Calu3 (cell line): ENCODE measurements at regions not wholly inside any gene's neighbourhood (a gene's known extent, or its start where the extent isn't known, plus 50 kb on each side); places are given as distances from the start of the nearest gene placed in this dataset.

Source experiments
- BruUV-seq: library from RNA; stranded (reverse); fragments of 400-500 nt; replicated peaks from 2 replicates; lab custom pipeline; 2021; lab: Mats Ljungman, UMichigan
- CTCF ChIA-PET: fragments of 300-600 bp; sonication (Branson Sonifier 250); formaldehyde crosslinking; loops from one replicate; lab custom pipeline; 2022; ENCODE audit warnings: antibody characterized with exemption; lab: Charles Lee
- DNase-seq: peaks from one replicate; pipeline ENCODE4 v3.0.0; 2022
- H3K27ac Mint-ChIP-seq: one replicate; pipeline ENCODE4 v1.8.0; 2022; ENCODE audit warnings: mixed read lengths; ENCODE audit not compliant: unreplicated experiment
- H3K27me3 Mint-ChIP-seq: one replicate; pipeline ENCODE4 v1.8.0; 2022; ENCODE audit warnings: mixed read lengths; ENCODE audit not compliant: unreplicated experiment
- H3K36me3 Mint-ChIP-seq: one replicate; pipeline ENCODE4 v1.8.0; 2022; ENCODE audit warnings: mild to moderate bottlenecking, moderate library complexity, mixed read lengths; ENCODE audit not compliant: insufficient read depth, unreplicated experiment
- H3K4me1 Mint-ChIP-seq: one replicate; pipeline ENCODE4 v1.8.0; 2022; ENCODE audit warnings: mild to moderate bottlenecking, low read depth, mixed read lengths; ENCODE audit not compliant: unreplicated experiment
- H3K4me3 Mint-ChIP-seq: one replicate; pipeline ENCODE4 v1.8.0; 2022; ENCODE audit warnings: mild to moderate bottlenecking, low read depth, moderate library complexity, mixed read lengths; ENCODE audit not compliant: unreplicated experiment
- H3K9me3 Mint-ChIP-seq: one replicate; pipeline ENCODE4 v1.8.0; 2022; ENCODE audit warnings: low read depth, mixed read lengths; ENCODE audit not compliant: unreplicated experiment
- intact Hi-C: fragments of 100-400 bp; cut with micrococcal nuclease; formaldehyde crosslinking; loops from one replicate; pipeline ENCODE4 v1.10.0; 2022; ENCODE audit not compliant: unreplicated experiment
- TF ChIP-seq, protein P1 (sequence below): fragments of 200-600 bp; IDR thresholded peaks from one replicate; pipeline ENCODE4 v1.8.0; 2022; ENCODE audit warnings: antibody characterized with exemption; ENCODE audit not compliant: unreplicated experiment

DNA sequence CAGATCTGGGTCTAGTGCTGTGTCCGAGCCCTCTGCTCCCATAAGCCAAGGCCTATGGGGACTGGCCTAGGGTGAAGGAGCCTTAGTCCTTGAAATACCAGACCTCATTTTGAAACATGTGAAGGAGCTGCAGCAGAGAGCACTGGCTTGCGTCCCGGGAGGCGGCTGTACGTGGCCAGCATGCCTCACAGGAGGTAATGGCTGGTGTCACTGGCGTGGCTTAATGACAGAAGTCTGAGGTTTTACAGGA, 72.7 kb upstream of the OTOS start:
- no peaks in the 10 kb centered on the region for H3K4me1 Mint-ChIP-seq
- intact Hi-C loops: no loop called here
- H3K36me3 Mint-ChIP-seq: no peaks in the 10 kb centered on the region
- no peak overlapping the region for H3K4me3 Mint-ChIP-seq
- BruUV-seq: no TSS peak
- CTCF ChIA-PET: no interaction called here
- no peaks in the 10 kb centered on the region for H3K9me3 Mint-ChIP-seq
- DNase-seq: no peak
- peaks cover 15% of the 10 kb centered on the region for H3K27me3 Mint-ChIP-seq
- TF ChIP-seq, protein P1, sequence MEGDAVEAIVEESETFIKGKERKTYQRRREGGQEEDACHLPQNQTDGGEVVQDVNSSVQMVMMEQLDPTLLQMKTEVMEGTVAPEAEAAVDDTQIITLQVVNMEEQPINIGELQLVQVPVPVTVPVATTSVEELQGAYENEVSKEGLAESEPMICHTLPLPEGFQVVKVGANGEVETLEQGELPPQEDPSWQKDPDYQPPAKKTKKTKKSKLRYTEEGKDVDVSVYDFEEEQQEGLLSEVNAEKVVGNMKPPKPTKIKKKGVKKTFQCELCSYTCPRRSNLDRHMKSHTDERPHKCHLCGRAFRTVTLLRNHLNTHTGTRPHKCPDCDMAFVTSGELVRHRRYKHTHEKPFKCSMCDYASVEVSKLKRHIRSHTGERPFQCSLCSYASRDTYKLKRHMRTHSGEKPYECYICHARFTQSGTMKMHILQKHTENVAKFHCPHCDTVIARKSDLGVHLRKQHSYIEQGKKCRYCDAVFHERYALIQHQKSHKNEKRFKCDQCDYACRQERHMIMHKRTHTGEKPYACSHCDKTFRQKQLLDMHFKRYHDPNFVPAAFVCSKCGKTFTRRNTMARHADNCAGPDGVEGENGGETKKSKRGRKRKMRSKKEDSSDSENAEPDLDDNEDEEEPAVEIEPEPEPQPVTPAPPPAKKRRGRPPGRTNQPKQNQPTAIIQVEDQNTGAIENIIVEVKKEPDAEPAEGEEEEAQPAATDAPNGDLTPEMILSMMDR: no peak
- H3K27ac Mint-ChIP-seq: no peak overlapping the region

DNA sequence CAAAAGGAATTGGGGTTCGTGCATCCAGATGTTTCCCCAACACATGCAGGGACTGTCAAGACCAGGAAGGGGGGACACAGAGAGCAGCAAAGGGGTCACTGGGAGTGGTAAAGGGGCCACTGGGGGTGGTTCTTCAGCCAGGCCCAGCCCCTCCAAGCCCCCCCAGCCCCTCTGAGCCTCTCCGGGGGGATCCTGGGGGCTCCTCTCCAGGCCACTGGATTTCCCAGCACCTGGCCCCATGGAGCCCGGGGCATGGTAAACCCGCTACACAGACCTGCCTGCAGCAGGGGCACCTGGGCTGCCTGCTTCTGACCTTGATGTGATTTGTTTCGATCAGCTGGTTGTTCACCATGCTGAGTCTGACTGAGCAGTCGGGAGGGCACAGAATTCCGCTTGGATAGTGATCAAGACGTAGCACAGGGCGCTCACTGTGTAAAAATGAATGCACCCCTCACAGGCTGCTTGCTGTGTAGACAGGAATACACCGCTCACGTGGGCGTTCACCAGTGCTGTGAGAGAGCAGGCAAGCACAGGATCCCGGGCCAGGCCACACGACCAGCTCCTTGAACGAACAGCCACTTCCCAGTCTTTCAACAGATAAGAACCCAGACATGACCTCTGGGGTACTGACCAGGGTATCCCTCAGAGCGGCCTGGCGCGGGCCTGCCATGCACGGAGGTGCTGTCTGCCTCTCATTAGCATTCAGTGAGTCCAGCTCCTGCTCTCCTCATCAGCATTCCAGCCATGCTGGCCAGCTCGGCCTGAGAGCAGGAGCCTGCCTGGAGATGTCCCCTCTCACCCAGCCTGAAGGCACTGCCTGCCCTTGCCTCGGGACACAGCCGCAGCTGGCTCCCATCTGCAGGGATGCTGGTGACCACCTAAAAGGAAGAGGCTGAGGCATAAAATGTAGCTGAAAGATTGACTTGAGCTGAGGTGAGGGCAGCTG, 73.3 kb upstream of the OTOS start:
- peaks cover 15% of the 10 kb centered on the region for H3K27me3 Mint-ChIP-seq
- no peaks in the 10 kb centered on the region for H3K4me1 Mint-ChIP-seq
- no peaks in the 10 kb centered on the region for H3K36me3 Mint-ChIP-seq
- H3K27ac Mint-ChIP-seq: no peak overlapping the region
- no peaks in the 10 kb centered on the region for H3K9me3 Mint-ChIP-seq
- no peak overlapping the region for H3K4me3 Mint-ChIP-seq
- intact Hi-C loops: no loop called here
- TF ChIP-seq, protein P1: no peak
- DNase-seq: no peak
- no TSS peak for BruUV-seq
- CTCF ChIA-PET: interaction anchor here (1.0 kb wide), 1 partner anchor 8 kb away, joined by 5 read pairs; no protein-coding TSS in a partner anchor

DNA sequence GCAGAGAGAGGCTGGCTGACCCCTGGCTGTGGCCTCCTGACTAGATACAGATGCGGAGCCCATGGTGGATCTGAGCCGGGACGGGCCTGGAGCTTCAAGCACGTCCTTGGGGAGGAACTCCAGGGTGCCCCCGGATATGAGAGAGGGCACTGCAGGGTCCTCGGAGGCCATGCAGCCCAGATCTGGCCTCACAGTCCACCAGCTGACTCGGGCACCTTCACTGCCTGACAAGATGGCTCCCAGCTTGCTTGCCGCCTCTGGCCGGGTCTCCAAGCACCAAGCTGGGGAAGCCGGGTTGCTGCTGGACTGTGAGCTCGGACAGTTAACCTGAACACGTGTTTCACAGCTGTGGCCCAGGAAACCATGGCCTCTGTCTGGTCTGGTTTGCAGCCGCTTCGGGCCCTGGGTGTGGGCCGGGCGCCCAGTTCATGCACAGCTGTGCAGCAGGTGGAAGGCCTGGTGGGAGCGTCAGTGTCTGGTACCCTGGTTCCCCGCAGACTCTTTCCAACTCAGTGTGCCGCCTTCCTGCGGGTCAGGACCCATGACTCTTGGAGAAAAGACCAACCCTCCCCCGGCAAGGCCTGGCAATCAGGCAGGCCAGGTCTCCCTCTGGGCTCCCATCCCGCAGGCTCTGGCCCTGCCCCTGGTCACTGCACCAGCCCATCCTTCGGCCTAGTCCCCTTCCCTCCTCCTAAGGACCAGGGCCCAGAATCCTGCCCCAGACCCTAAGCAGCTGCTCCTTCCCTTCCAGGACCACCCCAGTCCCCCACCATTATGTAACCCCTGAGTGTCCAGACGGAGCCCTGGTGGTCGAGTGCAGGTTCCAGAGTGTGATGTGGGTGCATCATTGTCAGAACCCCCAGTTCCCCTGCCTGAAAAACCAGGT, 74.6 kb upstream of the OTOS start:
- no peak for DNase-seq
- no peaks in the 10 kb centered on the region for H3K9me3 Mint-ChIP-seq
- H3K4me1 Mint-ChIP-seq: no peaks in the 10 kb centered on the region
- H3K36me3 Mint-ChIP-seq: no peaks in the 10 kb centered on the region
- H3K4me3 Mint-ChIP-seq: no peak overlapping the region
- peaks cover 22% of the 10 kb centered on the region for H3K27me3 Mint-ChIP-seq
- H3K27ac Mint-ChIP-seq: no peak overlapping the region
- TF ChIP-seq, protein P1: no peak
- no TSS peak for BruUV-seq
- CTCF ChIA-PET: interaction anchor here (1.0 kb wide), 1 partner anchor 10 kb away, joined by 5 read pairs; no protein-coding TSS in a partner anchor
- intact Hi-C loops: no loop called here

DNA sequence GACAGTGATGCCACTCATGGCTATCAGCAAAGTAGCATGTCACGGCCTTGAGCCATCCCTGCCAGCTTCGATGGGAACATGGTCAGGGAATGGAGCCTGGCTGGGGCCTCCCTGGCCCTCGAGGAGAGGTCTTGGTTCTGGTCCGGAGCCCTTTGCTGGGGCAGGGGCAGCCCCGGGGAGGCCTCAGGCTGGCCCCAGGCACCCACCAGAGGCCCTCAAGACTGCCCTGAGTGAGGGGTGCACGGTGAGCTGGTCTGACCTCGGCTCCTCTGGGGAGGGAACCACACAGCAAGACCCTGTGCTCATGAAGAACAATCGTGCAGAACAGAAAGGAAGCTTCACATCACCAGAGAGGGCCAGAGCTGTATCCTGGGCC, 75.2 kb upstream of the OTOS start:
- H3K9me3 Mint-ChIP-seq: no peaks in the 10 kb centered on the region
- intact Hi-C loops: no loop called here
- DNase-seq: no peak
- H3K4me3 Mint-ChIP-seq: no peak overlapping the region
- no TSS peak for BruUV-seq
- H3K36me3 Mint-ChIP-seq: no peaks in the 10 kb centered on the region
- H3K27me3 Mint-ChIP-seq: peaks cover 22% of the 10 kb centered on the region
- TF ChIP-seq, protein P1: no peak
- no peaks in the 10 kb centered on the region for H3K4me1 Mint-ChIP-seq
- CTCF ChIA-PET: no interaction called here
- no peak overlapping the region for H3K27ac Mint-ChIP-seq
